Ecto neural progenitor cell (in vitro differentiated cells): ENCODE measurements at regions not wholly inside any gene's neighbourhood (a gene's known extent, or its start where the extent isn't known, plus 50 kb on each side); places are given as distances from the start of the nearest gene placed in this dataset.
"Not testable (repeated sequence)": the region's sequence is repeated elsewhere in the genome, so short reads cannot be mapped to it uniquely, and the experiment has no call there.

Experiments
- DNase-seq: peaks from one replicate; pipeline ENCODE4 v3.0.0-alpha.2; 2018; ENCODE audit warnings: low spot score

GRCh38 chr11:33463059-33463458 is 205.9 kb downstream of the HIPK3 start:
- DNase-seq, result no peak

DNA sequence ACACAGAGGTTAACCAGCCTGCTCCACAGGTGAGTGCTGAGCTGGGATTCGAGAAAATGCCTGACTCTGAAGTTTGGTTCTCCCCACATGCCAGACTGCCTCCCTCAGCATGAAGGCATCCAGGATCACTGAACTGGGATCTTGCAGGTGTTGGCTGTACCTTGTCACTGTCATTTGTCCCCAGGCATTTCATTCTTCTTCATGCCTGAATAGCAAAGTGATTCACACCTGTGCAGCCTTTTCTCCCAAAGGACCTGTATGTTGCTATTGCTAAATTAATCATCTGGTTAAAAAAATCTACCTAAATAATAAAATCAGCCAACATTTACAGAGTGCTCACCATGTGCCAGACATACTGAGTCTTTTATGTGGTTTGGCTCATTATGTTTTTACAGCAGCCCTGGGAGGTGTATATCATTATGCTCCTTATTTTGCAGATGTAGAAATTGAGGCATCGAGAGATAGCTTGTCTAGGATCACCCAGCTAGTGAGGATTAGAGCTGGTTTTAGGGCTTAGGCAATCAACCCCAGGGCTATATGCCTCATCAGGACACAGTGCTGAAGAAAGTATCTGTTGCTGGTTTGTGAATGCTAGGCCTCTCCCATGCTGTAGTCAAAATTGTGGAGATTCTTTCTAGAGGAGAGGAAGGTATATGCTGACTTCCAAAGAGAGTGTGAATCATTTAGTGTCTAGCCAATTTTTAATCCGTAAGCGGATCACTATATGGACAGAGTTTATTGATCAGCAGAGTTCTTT is 204.4 kb downstream of the HIPK3 start:
- no peak for DNase-seq

- DNase-seq, result no peak
These were observed 200.8 kb downstream of the HIPK3 start for GRCh38 chr11:33457948-33458347.

DNA sequence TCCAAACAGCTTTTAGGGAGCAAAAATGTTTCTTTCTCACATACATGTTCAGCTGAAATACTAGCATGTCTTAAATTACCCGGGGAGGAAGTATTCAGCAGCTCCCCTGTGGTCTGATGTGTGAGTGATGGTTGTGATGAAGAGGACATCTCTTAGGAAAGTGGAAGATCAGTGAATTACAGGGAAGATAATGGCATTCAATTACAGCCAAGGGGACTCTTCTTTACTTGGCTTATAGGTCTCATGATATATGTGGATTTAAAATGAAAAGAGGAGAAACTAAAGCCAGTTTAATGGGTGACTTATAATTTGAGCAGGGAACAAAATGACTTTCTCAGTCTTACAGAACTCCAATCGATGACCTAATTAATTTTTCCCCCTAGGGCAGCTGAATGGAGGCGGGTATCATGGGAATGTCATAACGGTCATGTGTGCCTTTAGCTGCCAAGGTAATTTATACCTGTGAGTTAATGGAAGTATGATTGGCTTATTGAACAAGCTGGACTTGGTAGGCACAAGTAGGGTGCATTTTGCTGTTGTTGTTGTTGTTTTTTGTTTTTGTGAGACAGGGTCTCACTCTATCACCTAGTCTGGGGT is 198.8 kb downstream of the HIPK3 start:
- no peak for DNase-seq

DNA sequence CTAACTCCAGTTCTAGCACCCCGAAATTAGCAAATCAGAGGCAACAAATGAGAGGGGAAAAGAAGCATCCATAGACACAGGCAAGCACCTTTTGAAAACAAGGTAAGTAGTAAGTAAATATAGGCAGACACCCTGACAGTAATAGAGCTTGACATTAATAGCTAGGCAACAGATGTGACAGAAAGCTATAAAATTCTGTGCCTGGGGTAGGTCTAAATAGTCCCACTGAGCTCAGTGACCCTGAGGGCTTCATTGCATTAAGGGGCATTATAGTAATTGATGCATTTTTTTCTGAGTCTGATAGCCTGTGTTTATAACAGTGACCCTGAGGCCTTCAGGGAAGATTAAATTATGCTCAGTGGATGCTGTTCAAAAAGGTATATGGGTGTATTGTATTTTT is 197.1 kb downstream of the HIPK3 start:
- DNase-seq, result no peak

GRCh38 chr11:33452836-33453624 is 195.8 kb downstream of the HIPK3 start:
- no peak for DNase-seq

- DNase-seq, result no peak
These were observed 194.2 kb downstream of the HIPK3 start for GRCh38 chr11:33451364-33451763.

DNA sequence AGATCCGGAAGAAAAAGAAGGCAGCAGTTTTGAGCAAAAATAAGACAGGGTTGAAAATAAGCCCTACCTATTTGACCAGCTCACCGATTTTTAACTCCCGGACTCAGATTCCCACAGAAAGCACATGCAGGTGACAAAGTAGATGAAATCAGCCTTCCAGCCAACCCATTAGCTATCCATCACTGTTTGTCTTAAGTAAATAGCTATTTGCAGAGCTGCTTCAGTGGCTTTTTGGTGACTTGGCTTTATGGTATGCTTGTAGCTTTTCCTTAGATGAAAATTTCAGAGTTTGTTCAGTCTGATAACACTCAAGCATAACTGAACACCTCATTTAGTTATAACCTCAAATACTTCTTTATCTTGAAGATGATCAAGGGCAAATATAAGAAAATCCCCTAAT is 192.6 kb downstream of the HIPK3 start:
- no peak for DNase-seq

- DNase-seq, result no peak
These were observed 191.4 kb downstream of the HIPK3 start for GRCh38 chr11:33448461-33449130.

- no peak for DNase-seq
These were observed 188.6 kb downstream of the HIPK3 start for GRCh38 chr11:33445761-33446161.

DNA sequence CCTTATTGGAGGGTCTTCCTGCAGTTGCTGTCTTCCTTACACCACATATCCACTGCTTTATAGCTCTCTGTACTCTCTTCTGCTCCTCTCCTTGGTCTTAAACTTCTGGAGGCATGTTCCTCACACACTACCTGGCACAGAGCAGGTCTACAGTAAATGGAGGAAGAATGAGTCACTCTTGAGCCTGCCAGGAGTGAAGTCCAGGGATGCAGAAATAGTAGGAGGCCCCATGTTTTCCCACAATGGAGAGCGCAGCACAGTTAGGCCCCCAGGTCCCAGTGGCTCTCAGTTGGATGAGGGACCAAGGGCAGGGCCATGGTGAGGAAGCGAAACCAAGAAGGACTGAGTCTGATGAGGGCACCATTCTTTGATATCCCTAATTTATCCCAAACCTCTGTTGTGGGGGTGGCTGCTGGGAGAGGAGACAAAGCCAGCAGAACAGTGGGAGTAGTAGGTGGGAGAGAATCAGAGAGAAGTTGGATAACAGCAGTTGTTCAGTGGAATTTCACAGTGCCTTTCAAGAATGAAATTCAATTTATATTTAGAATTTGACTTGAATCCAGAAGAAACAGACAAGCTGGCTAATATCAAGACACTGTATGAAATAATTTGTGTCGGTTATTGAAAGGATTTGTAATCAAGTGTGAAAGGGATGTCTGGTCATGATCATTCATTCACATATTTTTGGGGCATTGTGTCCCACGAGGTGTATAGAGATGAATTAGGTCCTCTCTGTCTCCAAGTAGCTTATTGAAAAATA is 187.8 kb downstream of the HIPK3 start:
- no peak for DNase-seq

GRCh38 chr11:33443684-33444083 is 186.5 kb downstream of the HIPK3 start:
- no peak for DNase-seq

DNA sequence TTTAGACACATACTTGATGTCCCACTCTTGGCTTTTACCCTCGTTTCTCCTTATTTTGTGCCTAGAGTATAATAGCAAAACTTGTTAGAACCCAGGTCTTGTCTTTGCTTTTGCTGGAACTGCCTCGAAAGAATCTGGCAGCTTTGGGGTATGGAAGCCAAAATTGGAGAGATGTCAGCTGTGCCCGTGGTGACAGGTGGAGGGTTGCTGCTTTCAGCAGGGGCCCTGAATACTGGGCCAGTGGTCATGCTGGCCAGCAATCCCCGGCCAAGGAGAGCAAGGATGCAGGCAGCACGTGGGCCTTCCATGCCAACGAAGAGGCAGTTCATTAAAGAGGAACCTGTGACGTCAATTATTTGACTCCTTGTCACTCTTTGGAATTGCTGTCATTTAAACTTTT is 181.1 kb downstream of the HIPK3 start:
- no peak for DNase-seq

- no peak for DNase-seq
These were observed 180.3 kb downstream of the HIPK3 start for GRCh38 chr11:33437529-33437928.

DNA sequence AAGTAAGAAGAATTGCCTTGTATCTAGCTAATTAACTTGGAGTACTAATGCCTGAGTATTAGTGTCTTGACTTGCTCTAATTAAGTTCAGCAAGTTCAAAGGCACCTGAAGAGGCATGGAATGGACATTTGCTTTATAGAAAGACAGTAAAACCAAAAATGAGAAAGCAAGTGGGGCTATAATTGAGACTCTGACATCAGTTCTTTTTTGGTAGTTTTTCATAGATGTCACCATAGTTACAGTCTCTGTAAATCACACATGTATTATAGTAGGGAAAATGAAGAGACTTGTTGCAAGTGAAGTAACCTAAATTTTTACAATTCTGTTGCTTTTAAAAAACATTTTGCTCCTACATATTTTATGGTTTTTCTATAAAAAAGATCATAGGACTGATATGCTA is 178.0 kb downstream of the HIPK3 start:
- no peak for DNase-seq

DNA sequence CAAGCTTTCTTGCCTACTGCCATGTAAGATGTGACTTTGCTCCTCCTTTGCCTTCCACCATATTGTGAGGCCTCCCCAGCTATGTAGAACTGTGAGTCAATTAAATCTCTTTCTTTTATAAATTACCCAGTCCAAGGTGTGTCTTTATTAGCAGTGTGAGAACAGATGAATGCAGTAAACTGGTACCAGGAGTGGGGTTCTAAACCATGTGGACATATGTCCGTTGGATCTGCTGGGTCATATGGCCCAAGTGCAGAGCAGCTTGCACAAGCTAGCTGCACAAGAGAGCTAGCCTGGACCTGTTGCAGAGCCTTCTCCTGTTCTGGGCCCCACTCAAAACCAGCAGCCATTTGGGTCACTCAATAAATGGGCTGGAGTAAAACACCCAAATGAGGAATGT is 177.1 kb downstream of the HIPK3 start:
- no peak for DNase-seq

DNA sequence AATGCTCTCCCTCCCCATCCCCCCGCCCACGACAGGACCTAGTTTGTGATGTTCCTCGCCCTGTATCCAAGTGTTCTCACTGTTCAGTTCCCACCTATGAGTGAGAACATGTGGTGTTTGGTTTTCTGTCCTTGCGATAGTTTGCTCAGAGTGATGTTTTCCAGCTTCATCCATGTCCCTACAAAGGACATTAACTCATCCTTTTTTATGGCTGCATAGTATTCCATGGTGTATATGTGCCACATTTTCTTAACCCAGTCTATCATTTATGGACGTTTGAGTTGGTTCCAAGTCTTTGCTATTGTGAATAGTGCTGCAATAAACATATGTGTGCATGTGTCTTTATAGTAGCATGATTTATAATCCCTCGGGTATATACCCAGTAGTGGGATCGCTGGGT is 171.3 kb downstream of the HIPK3 start:
- not testable (repeated sequence) for DNase-seq

- no peak for DNase-seq
These were observed 163.9 kb downstream of the HIPK3 start for GRCh38 chr11:33420959-33421566.

GRCh38 chr11:33419924-33420323 is 162.7 kb downstream of the HIPK3 start:
- no peak for DNase-seq

DNA sequence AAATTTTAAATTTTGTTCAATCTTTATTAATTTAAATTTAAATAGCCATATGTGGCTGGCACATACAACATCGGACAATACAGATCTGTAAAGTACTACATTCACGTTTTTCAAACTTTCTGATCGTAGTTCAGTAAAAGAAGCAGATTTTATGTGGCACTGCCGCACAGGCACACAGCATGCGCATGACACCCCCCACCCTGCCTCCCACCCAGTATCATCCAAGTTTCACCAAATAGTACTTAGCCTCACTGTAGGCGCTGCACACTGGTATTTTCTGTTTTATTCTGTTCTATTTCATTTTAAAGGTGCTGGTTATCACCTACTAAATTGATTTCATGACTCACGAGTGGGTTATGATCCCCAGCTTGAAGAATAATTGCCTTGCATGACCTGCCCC is 159.9 kb downstream of the HIPK3 start:
- no peak for DNase-seq

- DNase-seq, result no peak
These were observed 156.1 kb downstream of the HIPK3 start for GRCh38 chr11:33413301-33413700.
